Activated CD8-positive, alpha-beta memory T cell treated with anti-CD3 and anti-CD28 coated beads, Interleukin-2, amount 10 ng/mL, durations not matched to agents 7 days and 5 days (primary cell): ENCODE measurements at regions not wholly inside any gene's neighbourhood (a gene's known extent, or its start where the extent isn't known, plus 50 kb on each side); places are given as distances from the start of the nearest gene placed in this dataset.
"Not testable (repeated sequence)": the region's sequence is repeated elsewhere in the genome, so short reads cannot be mapped to it uniquely, and the experiment has no call there.

Experiments
- ATAC-seq: fragments of 150-1000 bp; cut with Tn5 transposase; one replicate; pipeline ENCODE4 v1.10.0; 2021; ENCODE audit warnings: moderate library complexity
- CTCF ChIA-PET: fragments of 350-600 bp; sonication (Branson Sonifier 250); formaldehyde crosslinking; loops from one replicate; lab custom pipeline; 2021; ENCODE audit warnings: antibody characterized with exemption; lab: Charles Lee
- DNase-seq: peaks from one replicate; pipeline ENCODE4 v3.0.0-alpha.2; 2020
- H3K27ac Mint-ChIP-seq: one replicate; pipeline ENCODE4 v1.8.0; 2021; ENCODE audit warnings: mild to moderate bottlenecking, mixed read lengths
- H3K27me3 Mint-ChIP-seq: one replicate; pipeline ENCODE4 v1.8.0; 2021; ENCODE audit warnings: mixed read lengths
- H3K36me3 Mint-ChIP-seq: one replicate; pipeline ENCODE4 v1.8.0; 2021; ENCODE audit warnings: mild to moderate bottlenecking, mixed read lengths
- H3K4me1 Mint-ChIP-seq: one replicate; pipeline ENCODE4 v1.8.0; 2021; ENCODE audit warnings: mixed read lengths
- H3K4me3 Mint-ChIP-seq: one replicate; pipeline ENCODE4 v1.8.0; 2021; ENCODE audit warnings: mild to moderate bottlenecking, moderate library complexity, mixed read lengths
- H3K9me3 Mint-ChIP-seq: one replicate; pipeline ENCODE4 v1.8.0; 2022; ENCODE audit warnings: low read depth, mixed read lengths

DNA sequence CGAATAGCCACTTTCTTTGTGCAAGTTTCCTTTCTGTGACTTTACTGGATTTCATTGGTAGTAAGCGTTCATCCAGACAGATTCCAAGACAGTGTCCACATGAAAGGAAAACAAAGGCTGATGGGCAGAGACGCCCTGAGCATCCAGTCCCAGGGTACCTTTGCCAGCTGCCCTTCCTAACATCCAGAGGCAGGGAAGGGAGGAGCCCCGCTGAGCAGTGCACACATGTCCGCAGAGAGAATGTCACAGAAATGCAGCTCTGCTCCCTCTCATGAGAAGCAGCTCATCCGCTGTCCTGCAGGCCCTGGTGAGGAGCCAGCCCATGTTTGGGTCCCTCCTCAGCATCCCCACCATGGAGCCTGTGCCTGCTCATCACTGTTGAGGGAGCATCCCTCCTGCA lies 197.4 kb upstream of the POTEB2 start:
- H3K4me1 Mint-ChIP-seq, ATAC-seq, H3K9me3 Mint-ChIP-seq, H3K36me3 Mint-ChIP-seq, H3K27ac Mint-ChIP-seq, CTCF ChIA-PET, H3K27me3 Mint-ChIP-seq, DNase-seq, H3K4me3 Mint-ChIP-seq: not testable (repeated sequence)

DNA sequence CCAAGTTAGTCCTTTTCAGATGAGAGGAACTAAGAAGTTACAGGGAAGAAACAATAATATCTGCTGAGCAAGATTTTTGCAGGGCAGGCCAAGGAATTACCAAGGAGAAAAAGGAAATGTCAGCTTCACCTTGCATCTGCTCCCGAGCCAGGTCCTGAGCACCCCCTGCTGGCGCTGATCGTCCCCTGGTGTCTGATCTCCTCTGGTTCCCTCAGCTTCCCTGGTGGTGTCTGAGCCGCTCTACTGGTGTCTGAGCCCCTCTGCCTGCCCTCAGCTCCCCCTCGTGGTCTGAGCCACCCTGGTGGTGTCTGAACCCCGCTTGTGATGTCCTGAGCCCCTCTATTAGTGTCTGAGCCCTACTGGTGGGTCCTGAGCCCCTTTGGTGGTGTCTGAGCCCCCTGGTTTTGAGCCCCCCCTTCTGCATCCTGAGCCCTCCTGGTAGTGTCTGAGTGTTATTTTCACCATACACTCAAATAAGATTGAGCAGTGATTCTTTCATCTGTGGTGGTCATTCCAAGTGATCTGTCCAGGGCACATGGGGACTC lies 196.6 kb upstream of the POTEB2 start:
- H3K9me3 Mint-ChIP-seq, CTCF ChIA-PET, DNase-seq, H3K27ac Mint-ChIP-seq, H3K4me1 Mint-ChIP-seq, H3K36me3 Mint-ChIP-seq, H3K27me3 Mint-ChIP-seq, ATAC-seq, H3K4me3 Mint-ChIP-seq: not testable (repeated sequence)

DNA sequence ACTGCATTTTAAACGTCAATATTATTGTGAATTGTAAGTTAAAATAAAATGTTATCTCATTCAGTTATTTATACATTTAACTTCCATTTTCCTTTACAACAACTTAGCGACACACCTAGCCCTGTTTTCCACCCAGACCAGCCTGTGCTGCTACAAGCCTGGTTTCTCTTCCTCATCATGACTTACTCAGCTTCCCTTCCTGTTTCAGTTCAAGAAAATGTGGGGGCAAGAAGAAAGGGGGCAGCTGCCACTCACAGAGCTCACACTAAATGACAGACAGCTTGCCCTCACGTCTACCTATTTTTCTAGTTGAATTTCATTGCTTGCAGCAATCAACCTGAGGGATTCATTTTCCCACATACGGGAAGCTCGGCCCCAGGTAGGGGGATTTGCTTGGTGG lies 185.8 kb upstream of the POTEB2 start:
- H3K27ac Mint-ChIP-seq, ATAC-seq, H3K9me3 Mint-ChIP-seq, H3K4me3 Mint-ChIP-seq, H3K4me1 Mint-ChIP-seq, CTCF ChIA-PET, DNase-seq, H3K27me3 Mint-ChIP-seq, H3K36me3 Mint-ChIP-seq: not testable (repeated sequence)

DNA sequence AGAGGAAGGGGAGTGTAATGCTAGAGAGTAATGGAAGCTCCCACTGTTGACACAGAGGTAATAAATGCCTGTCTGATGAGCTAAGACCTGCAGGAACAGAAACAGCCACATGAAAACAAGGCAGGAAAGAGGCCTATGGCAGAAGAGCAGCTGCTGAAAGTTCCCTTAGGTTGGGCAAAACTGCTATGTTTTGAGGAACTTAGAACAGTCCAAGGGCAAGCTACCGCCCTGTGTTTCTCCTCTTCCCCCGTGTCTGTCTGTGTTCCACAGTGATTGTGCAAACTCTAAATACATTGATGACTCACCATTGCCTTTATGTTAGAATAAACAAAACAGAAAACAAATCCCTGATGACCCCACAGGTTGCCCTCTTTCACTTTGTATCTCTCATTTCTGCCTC lies 165.6 kb upstream of the POTEB2 start:
- H3K27ac Mint-ChIP-seq, H3K36me3 Mint-ChIP-seq, H3K27me3 Mint-ChIP-seq, ATAC-seq, CTCF ChIA-PET, H3K4me1 Mint-ChIP-seq, H3K9me3 Mint-ChIP-seq, H3K4me3 Mint-ChIP-seq, DNase-seq: not testable (repeated sequence)

DNA sequence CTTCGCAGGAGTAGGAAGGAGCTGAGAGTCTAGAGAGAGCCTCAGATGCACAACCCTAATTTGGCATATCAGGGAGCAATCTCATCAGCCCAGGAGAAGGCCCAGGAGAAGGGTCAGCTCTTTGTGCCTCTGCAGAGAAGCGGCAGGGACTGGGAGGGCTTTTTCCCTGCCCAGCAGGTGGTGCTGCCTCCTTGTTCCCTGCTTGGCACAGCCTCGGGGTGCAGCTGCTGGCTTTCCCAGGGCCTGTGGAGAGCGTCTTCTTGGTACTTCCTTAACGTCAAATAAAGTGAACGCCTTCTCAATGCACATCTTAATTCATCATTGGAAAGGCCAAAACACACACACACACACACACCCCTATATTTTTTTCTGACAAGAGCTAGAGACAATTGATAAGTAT lies 162.9 kb upstream of the POTEB2 start:
- ATAC-seq, H3K4me3 Mint-ChIP-seq, H3K4me1 Mint-ChIP-seq, H3K27ac Mint-ChIP-seq, DNase-seq, H3K27me3 Mint-ChIP-seq, H3K36me3 Mint-ChIP-seq, H3K9me3 Mint-ChIP-seq, CTCF ChIA-PET: not testable (repeated sequence)

DNA sequence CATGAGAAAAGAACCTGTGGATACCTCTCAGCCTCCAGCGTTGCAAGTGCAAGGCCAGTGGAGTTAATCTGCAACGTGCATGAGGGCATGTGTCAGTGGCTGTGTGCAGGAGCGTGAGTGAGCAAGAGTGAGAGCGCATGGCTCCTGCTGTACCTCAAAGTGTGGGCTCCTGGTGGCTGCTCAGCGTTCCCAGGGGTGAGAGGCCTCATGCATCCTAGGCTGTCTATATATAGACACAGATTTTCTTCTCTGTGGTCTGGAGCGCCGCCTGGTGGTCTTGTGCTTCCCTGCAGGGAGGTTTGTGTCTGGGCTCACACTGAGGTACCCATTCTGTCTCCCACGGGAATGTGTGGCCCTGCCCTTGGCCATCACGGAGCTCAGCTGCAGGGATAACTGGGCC lies 161.8 kb upstream of the POTEB2 start:
- H3K27me3 Mint-ChIP-seq, CTCF ChIA-PET, DNase-seq, ATAC-seq, H3K4me1 Mint-ChIP-seq, H3K4me3 Mint-ChIP-seq, H3K9me3 Mint-ChIP-seq, H3K27ac Mint-ChIP-seq, H3K36me3 Mint-ChIP-seq: not testable (repeated sequence)

DNA sequence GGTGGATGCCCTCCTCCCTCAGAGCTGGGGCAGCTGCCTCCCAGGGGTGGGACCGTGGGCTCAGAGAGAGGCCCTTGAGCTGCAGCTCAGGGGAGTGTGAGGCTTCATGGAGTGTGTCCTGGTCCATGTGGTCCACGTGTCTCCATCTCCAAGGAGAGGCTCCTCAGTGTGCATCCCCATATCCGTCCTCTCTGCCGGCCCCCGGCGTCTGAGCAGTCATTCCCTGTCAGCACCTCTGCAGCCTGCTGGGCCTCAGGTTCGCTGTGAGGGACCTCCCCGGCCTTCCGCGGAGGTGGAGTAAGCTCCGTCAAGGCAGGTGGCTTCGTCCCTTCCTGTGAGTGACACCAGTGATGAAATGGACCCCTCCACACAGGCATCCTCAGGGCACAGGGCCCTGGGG lies 160.7 kb upstream of the POTEB2 start:
- H3K27me3 Mint-ChIP-seq, H3K9me3 Mint-ChIP-seq, CTCF ChIA-PET, ATAC-seq, H3K4me1 Mint-ChIP-seq, H3K27ac Mint-ChIP-seq, H3K36me3 Mint-ChIP-seq, DNase-seq, H3K4me3 Mint-ChIP-seq: not testable (repeated sequence)

DNA sequence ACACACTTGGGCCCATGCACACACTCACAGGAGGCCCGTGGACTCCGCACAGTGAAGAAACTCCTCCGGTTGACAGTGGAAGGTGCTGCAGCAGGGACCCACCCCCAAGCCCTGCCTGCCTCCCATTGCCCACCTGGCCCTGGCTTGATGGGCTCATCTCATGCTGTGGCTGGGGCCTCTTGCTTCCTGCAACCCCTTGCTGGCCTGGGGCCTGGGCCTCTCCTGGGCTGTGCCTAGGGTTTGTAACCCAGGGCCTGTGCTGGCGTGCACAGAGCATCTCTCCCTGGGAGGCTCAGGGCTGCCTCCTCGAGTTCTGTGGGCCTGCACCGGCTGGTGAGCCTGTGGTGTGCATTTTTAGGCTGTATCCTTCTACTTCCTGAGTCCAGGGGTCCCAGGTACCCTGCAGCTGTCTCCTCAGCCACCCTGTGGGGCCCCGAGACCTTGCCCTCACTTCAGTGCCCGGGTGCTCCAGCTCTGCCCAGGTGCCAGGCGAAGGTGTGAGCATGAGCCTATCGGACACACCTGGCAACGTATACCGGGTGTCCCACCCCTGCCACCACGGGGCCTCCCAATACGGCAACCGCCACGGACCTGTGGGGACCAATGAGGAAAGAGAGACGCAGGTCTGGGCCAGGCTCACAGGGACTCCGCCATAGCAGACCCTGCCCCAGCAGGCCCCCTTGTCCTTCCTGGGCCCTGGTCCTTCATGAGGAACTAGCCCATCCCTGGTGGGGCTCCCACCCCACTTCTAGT lies 158.3 kb upstream of the POTEB2 start:
- H3K27me3 Mint-ChIP-seq, ATAC-seq, H3K9me3 Mint-ChIP-seq, H3K4me3 Mint-ChIP-seq, CTCF ChIA-PET, H3K36me3 Mint-ChIP-seq, H3K27ac Mint-ChIP-seq, DNase-seq, H3K4me1 Mint-ChIP-seq: not testable (repeated sequence)

DNA sequence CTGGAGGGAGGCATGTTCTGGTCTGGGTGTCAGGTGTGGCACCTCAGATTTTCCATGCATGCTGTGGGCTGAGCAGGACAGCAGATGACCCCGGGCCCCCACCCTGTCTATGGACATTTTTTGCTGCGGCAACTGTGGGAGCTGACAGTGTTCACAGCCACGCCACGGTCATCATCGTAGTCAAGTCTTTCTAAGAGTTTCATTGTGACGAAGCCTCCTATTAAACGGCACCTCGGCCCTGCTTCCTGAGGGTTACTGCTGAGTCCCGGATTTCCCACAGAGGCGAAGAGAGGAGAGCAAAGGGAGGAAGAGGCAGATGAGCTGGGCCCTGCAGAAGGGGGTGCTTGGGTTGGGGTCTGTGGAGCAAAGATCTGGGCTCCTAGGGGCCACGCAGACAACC lies 152.1 kb upstream of the POTEB2 start:
- H3K27ac Mint-ChIP-seq, CTCF ChIA-PET, H3K4me1 Mint-ChIP-seq, ATAC-seq, H3K9me3 Mint-ChIP-seq, DNase-seq, H3K36me3 Mint-ChIP-seq, H3K4me3 Mint-ChIP-seq, H3K27me3 Mint-ChIP-seq: not testable (repeated sequence)

DNA sequence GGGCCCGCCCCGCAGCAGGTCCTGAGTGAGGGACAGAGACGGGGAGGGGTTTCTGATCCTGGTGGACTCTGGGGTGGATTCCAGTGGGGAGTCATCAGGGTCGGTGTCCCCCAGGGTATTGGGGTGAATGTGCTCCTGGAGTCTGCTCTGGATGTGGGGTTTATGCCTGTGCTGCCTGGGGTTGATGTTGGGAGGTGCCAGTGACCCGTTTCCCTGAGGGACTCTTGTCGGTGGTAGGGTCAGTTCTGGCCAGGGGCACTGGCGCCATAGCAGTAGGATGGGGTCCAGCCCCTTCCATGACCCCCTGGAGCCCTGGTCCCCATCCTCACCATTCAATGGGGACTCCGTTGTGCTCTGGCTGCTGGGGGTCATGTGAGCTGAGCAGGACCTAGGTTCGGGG lies 151.2 kb upstream of the POTEB2 start:
- H3K4me1 Mint-ChIP-seq, CTCF ChIA-PET, H3K9me3 Mint-ChIP-seq, H3K27ac Mint-ChIP-seq, ATAC-seq, H3K4me3 Mint-ChIP-seq, H3K36me3 Mint-ChIP-seq, DNase-seq, H3K27me3 Mint-ChIP-seq: not testable (repeated sequence)

DNA sequence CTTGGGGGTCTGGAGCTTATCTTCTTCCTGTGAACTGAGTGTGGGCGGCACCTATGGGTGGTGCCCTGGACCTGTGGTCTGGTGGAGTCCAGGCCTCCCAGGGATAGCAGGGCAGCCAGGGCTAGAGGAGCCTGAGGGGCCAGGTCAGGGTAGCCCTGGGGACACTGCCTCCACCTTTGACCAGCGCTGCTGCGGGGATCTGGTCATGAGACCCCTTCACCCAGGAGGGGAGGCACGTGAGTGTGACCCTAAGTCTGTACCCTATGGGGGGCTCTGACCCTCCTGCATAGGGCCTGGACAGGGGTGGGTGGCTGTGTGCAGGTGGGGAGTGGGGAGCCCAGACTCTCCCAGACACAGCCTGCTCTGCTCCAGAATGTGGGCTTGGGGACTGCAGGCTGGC lies 150.5 kb upstream of the POTEB2 start:
- H3K27ac Mint-ChIP-seq, H3K9me3 Mint-ChIP-seq, CTCF ChIA-PET, ATAC-seq, H3K4me1 Mint-ChIP-seq, H3K4me3 Mint-ChIP-seq, H3K36me3 Mint-ChIP-seq, DNase-seq, H3K27me3 Mint-ChIP-seq: not testable (repeated sequence)

DNA sequence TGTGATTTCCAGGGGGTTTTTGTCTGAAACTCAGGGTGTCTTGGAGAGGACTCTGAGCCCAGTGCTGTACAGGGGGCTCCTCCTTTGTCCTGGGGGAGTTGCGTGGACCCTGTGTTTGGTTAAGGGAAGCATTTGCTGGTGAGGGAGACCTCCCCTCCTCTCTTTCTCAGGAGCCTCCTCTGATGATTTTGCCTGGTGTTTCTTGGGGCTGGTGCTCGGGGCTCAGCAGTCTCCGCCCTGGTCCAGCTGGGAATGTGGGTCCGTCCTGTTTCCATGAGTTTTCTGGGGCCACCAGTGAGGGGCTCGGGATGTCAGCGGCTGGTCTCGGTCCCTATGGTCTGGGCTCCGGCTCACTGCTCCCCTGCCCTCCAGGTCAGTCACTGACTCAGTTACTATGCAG lies 149.1 kb upstream of the POTEB2 start:
- H3K4me1 Mint-ChIP-seq, CTCF ChIA-PET, H3K27ac Mint-ChIP-seq, ATAC-seq, H3K9me3 Mint-ChIP-seq, H3K4me3 Mint-ChIP-seq, H3K27me3 Mint-ChIP-seq, DNase-seq, H3K36me3 Mint-ChIP-seq: not testable (repeated sequence)

DNA sequence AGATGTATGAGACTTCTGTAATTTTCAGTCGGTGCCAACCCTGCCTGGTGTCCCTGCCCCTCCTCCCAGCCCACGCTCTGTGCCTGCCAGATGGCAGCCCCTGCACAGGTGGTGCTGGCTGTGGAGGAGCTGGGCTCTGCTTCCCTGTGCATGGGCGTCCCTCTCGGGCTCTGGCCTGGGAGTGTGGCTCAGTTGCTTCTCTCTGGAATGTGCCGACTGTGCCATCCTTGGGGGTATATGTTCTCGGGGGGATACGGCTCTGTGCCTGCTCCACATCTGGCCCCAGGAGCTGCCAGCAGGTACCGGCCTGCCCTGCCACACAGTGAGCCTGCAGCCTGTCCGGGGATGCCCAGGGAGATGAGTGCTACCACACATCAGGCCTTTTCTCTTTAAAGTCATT lies 147.2 kb upstream of the POTEB2 start:
- H3K9me3 Mint-ChIP-seq, H3K4me1 Mint-ChIP-seq, CTCF ChIA-PET, ATAC-seq, H3K27ac Mint-ChIP-seq, H3K36me3 Mint-ChIP-seq, H3K27me3 Mint-ChIP-seq, H3K4me3 Mint-ChIP-seq, DNase-seq: not testable (repeated sequence)

DNA sequence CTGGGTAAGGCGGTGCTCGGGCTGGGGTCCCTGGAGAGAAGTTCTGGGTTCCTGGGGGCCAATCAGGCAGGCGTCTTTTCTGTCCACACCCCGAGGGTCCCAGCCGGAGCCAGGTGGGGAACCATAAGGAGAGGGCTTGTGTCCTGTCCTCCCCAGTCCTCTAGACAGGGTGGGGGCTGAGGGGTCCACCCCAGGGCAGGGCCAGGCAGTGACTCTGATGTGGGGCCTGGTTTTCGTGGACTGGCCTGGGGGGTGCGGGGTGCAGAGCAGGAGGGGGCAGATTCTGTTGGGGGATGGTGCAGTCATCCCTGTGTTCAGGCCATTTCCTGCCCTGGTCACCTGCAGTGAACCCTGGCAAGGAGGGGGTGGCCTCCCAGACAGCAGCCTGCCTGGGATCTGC lies 143.5 kb upstream of the POTEB2 start:
- H3K27ac Mint-ChIP-seq, ATAC-seq, H3K4me3 Mint-ChIP-seq, H3K27me3 Mint-ChIP-seq, H3K36me3 Mint-ChIP-seq, CTCF ChIA-PET, DNase-seq, H3K9me3 Mint-ChIP-seq, H3K4me1 Mint-ChIP-seq: not testable (repeated sequence)
